Endodermal cell (in vitro differentiated cells): ENCODE measurements at regions not wholly inside any gene's neighbourhood (a gene's known extent, or its start where the extent isn't known, plus 50 kb on each side); places are given as distances from the start of the nearest gene placed in this dataset.

Source experiments
- DNase-seq: peaks from one replicate; pipeline ENCODE4 v3.0.0-alpha.2; 2017
- H3K27ac ChIP-seq: 2 replicates; pipeline ENCODE4 v1.5.1; 2013; ENCODE audit warnings: mild to moderate bottlenecking, low read depth, low read length, moderate library complexity
- H3K27me3 ChIP-seq: 2 replicates; pipeline ENCODE4 v1.6.1; 2013; ENCODE audit warnings: mild to moderate bottlenecking, low read length, moderate library complexity; ENCODE audit not compliant: insufficient read depth, control insufficient read depth, poor library complexity, severe bottlenecking
- H3K36me3 ChIP-seq: 2 replicates; pipeline ENCODE4 v1.7.0; 2013; ENCODE audit warnings: mild to moderate bottlenecking, low read length, moderate library complexity; ENCODE audit not compliant: control insufficient read depth, insufficient read depth
- H3K4me1 ChIP-seq: one replicate; pipeline ENCODE4 v1.7.0; 2013; ENCODE audit warnings: low read length; ENCODE audit not compliant: control insufficient read depth, insufficient read depth
- H3K4me3 ChIP-seq: 2 replicates; pipeline ENCODE4 v1.5.1; 2013; ENCODE audit warnings: mild to moderate bottlenecking, low read length, moderate library complexity
- H3K9ac ChIP-seq: 2 replicates; pipeline ENCODE4 v1.6.1; 2013; ENCODE audit warnings: mild to moderate bottlenecking, low read length, moderate library complexity; ENCODE audit not compliant: poor library complexity, severe bottlenecking; ENCODE audit errors: extremely low read depth
- H3K9me3 ChIP-seq: 2 replicates; pipeline ENCODE4 v1.6.1; 2013; ENCODE audit warnings: mild to moderate bottlenecking, low read length, moderate library complexity; ENCODE audit not compliant: control insufficient read depth
- H3K27ac Mint-ChIP-seq: 2 replicates; pipeline ENCODE4 v1.8.0; 2020; ENCODE audit warnings: mixed read lengths
- H3K27me3 Mint-ChIP-seq: 2 replicates; pipeline ENCODE4 v1.8.0; 2021; ENCODE audit warnings: mild to moderate bottlenecking, mixed read lengths; ENCODE audit not compliant: insufficient read depth
- H3K36me3 Mint-ChIP-seq: 2 replicates; pipeline ENCODE4 v1.8.0; 2020; ENCODE audit warnings: low read depth, mixed read lengths
- H3K4me1 Mint-ChIP-seq: 2 replicates; pipeline ENCODE4 v1.8.0; 2020; ENCODE audit warnings: mixed read lengths
- H3K4me3 Mint-ChIP-seq: 2 replicates; pipeline ENCODE4 v1.8.0; 2020; ENCODE audit warnings: mild to moderate bottlenecking, moderate library complexity, mixed read lengths
- H3K9me3 Mint-ChIP-seq: 2 replicates; pipeline ENCODE4 v1.8.0; 2020; ENCODE audit warnings: mild to moderate bottlenecking, mixed read lengths
- CTCF ChIP-seq: fragments of 200-600 bp; sonication (generic); conservative IDR thresholded peaks from 2 replicates; pipeline ENCODE4 v1.5.0; 2021; ENCODE audit warnings: antibody characterized with exemption, mild to moderate bottlenecking
- WGBS, 2 experiments: methylation state at CpG; one replicate each; pipeline versions ENCODE4 v1.1.5 to v1.1.7; 2013; ENCODE audit warnings: missing lambda C conversion rate in 2 of 2, mixed read lengths in 1 of 2; ENCODE audit not compliant: insufficient coverage in 1 of 2, insufficient read length in 1 of 2; 5-methylcytosine and 5-hydroxymethylcytosine counted together

GRCh38 chr14:94944636-94945258 is 174.8 kb upstream of the GSC start:
- Mint-ChIP-seq H3K4me1 (no peaks in the 10 kb centered on the region), H3K36me3 (no peaks in the 10 kb centered on the region), H3K27me3 (peaks cover 10% of the 10 kb centered on the region), H3K9me3 (peaks cover 14% of the 10 kb centered on the region), H3K27ac (no peak overlapping the region), H3K4me3 (no peak overlapping the region)
- H3K9ac ChIP-seq = no peak overlapping the region
- H3K27me3 ChIP-seq = no peaks in the 10 kb centered on the region
- no peaks in the 10 kb centered on the region for H3K36me3 ChIP-seq
- H3K27ac ChIP-seq = no peak overlapping the region
- H3K4me1 ChIP-seq = no peaks in the 10 kb centered on the region
- no peak for DNase-seq
- peaks cover 10% of the 10 kb centered on the region for H3K9me3 ChIP-seq
- 91 to 100% methylated on average over 2 to 7 of the region's 7 CpGs for WGBS, 2 experiments
- no peak overlapping the region for H3K4me3 ChIP-seq
- no peak for TF ChIP-seq CTCF

DNA sequence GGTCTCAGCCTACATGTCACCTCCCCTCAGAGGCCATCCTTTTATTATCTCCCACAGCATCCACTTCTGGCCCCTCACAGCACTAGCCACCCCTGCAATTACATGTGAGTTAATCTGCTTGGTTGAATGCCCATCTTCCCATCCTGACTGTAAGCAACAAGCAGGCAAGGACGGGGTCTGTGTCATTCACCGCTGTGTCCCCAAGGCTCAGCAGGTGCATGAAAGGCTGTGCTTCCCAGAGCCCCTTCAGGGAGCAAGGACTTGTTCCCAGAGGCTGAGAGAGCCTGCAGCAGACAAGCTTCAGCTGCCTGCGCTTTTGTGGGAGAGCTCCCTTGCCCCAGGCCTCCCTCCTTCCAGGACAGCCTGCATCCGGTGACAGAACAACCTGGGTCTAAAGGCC is 172.7 kb upstream of the GSC start:
- no peaks in the 10 kb centered on the region for H3K4me1 Mint-ChIP-seq
- no peak overlapping the region for H3K9ac ChIP-seq
- 80 to 89% methylated on average over 1 to 4 of the region's 4 CpGs for WGBS, 2 experiments

GRCh38 chr14:94941311-94941710 is 171.4 kb upstream of the GSC start:
- Mint-ChIP-seq H3K4me1 (no peaks in the 10 kb centered on the region), H3K4me3 (no peak overlapping the region), H3K9me3 (no peaks in the 10 kb centered on the region), H3K27ac (no peak overlapping the region), H3K36me3 (no peaks in the 10 kb centered on the region), H3K27me3 (peaks cover 5% of the 10 kb centered on the region)
- TF ChIP-seq CTCF = no peak
- Histone ChIP-seq H3K27me3 (no peaks in the 10 kb centered on the region), H3K4me3 (no peak overlapping the region), H3K4me1 (no peaks in the 10 kb centered on the region), H3K9ac (no peak overlapping the region), H3K27ac (no peak overlapping the region), H3K36me3 (no peaks in the 10 kb centered on the region), H3K9me3 (no peaks in the 10 kb centered on the region)
- 91 to 100% methylated on average over 3 to 5 of the region's 5 CpGs for WGBS, 2 experiments
- DNase-seq = no peak

More for the DNA sequence above, 172.7 kb upstream of the GSC start:
- Histone ChIP-seq H3K4me1 (no peaks in the 10 kb centered on the region), H3K27me3 (no peaks in the 10 kb centered on the region), H3K36me3 (no peaks in the 10 kb centered on the region), H3K4me3 (no peak overlapping the region), H3K27ac (no peak overlapping the region), H3K9me3 (peaks cover 2% of the 10 kb centered on the region)
- no peaks in the 10 kb centered on the region for H3K36me3 Mint-ChIP-seq
- no peak for DNase-seq
- H3K27ac Mint-ChIP-seq = no peak overlapping the region
- peaks cover 7% of the 10 kb centered on the region for H3K27me3 Mint-ChIP-seq
- no peak overlapping the region for H3K4me3 Mint-ChIP-seq
- no peak for TF ChIP-seq CTCF
- H3K9me3 Mint-ChIP-seq = peaks cover 6% of the 10 kb centered on the region
